GM19328 (cell line): ENCODE measurements at regions not wholly inside any gene's neighbourhood (a gene's known extent, or its start where the extent isn't known, plus 50 kb on each side); places are given as distances from the start of the nearest gene placed in this dataset.

Experiments used
- ATAC-seq: cut with Tn5 transposase; IDR thresholded peaks from one replicate; pipeline ENCODE4 v1.9.1; 2021; ENCODE audit warnings: mild to moderate bottlenecking, moderate library complexity; ENCODE audit not compliant: unreplicated experiment

- no peak for ATAC-seq
These were observed 824.8 kb upstream of the SOX9 start for GRCh38 chr17:71296005-71296404.

GRCh38 chr17:71301063-71301462 is 819.8 kb upstream of the SOX9 start:
- no peak for ATAC-seq

GRCh38 chr17:71302721-71303549 is 817.9 kb upstream of the SOX9 start:
- no peak for ATAC-seq

- no peak for ATAC-seq
These were observed 816.2 kb upstream of the SOX9 start for GRCh38 chr17:71304498-71305158.

- ATAC-seq: no peak
These were observed 807.0 kb upstream of the SOX9 start for GRCh38 chr17:71313866-71314265.

GRCh38 chr17:71315568-71315967 is 805.3 kb upstream of the SOX9 start:
- ATAC-seq: no peak

GRCh38 chr17:71316176-71316897 is 804.5 kb upstream of the SOX9 start:
- no peak for ATAC-seq

- ATAC-seq: no peak
These were observed 800.6 kb upstream of the SOX9 start for GRCh38 chr17:71320009-71320796.

- ATAC-seq: no peak
These were observed 795.7 kb upstream of the SOX9 start for GRCh38 chr17:71325117-71325516.

GRCh38 chr17:71325886-71326285 is 794.9 kb upstream of the SOX9 start:
- no peak for ATAC-seq

GRCh38 chr17:71327376-71328059 is 793.3 kb upstream of the SOX9 start:
- ATAC-seq: no peak

- ATAC-seq: no peak
These were observed 791.3 kb upstream of the SOX9 start for GRCh38 chr17:71329310-71330098.

- ATAC-seq: no peak
These were observed 790.8 kb upstream of the SOX9 start for GRCh38 chr17:71330099-71330375.

GRCh38 chr17:71331754-71332325 is 789.0 kb upstream of the SOX9 start:
- no peak for ATAC-seq

GRCh38 chr17:71334048-71334751 is 786.6 kb upstream of the SOX9 start:
- no peak for ATAC-seq

GRCh38 chr17:71335212-71335611 is 785.6 kb upstream of the SOX9 start:
- ATAC-seq: no peak

GRCh38 chr17:71337938-71338337 is 782.9 kb upstream of the SOX9 start:
- no peak for ATAC-seq

- ATAC-seq: no peak
These were observed 782.4 kb upstream of the SOX9 start for GRCh38 chr17:71338396-71338795.

GRCh38 chr17:71339206-71339605 is 781.6 kb upstream of the SOX9 start:
- ATAC-seq: no peak
